ENCODE measurements at regions not wholly inside any gene's neighbourhood (a gene's known extent, or its start where the extent isn't known, plus 50 kb on each side); places are given as distances from the start of the nearest gene placed in this dataset.

DNA sequence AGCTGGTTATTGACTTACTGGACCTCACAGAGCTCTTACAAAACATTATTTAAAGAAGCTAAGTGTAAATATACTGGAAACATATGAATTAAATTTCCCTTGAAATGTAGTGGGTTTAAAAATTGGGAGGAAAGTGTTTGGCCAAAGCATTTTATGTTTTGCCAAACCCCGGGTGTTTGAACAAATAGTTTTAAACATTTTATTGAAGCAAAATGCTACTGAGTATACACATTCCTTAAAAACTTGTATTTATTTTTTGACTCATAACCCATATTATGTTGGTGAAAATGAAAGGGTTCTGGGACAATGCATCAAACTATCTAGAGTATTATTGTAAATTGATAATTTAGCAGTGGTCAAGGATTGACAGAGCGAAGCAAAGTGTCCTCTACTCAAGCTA is 1048.5 kb downstream of the SLC6A15 start:
- Histone ChIP-seq H3K4me1 (no peaks in the 10 kb centered on the region), H3K27me3 (no peaks in the 10 kb centered on the region), H3K36me3 (no peaks in the 10 kb centered on the region), H3K27ac (no peak overlapping the region), H3K9me3 (no peaks in the 10 kb centered on the region), H3K4me3 (no peak overlapping the region)
- WGBS, 2 donors = 60 to 75% methylated on average over 2 of the region's 2 CpGs
- no peak for DNase-seq
- TF ChIP-seq, protein P1, sequence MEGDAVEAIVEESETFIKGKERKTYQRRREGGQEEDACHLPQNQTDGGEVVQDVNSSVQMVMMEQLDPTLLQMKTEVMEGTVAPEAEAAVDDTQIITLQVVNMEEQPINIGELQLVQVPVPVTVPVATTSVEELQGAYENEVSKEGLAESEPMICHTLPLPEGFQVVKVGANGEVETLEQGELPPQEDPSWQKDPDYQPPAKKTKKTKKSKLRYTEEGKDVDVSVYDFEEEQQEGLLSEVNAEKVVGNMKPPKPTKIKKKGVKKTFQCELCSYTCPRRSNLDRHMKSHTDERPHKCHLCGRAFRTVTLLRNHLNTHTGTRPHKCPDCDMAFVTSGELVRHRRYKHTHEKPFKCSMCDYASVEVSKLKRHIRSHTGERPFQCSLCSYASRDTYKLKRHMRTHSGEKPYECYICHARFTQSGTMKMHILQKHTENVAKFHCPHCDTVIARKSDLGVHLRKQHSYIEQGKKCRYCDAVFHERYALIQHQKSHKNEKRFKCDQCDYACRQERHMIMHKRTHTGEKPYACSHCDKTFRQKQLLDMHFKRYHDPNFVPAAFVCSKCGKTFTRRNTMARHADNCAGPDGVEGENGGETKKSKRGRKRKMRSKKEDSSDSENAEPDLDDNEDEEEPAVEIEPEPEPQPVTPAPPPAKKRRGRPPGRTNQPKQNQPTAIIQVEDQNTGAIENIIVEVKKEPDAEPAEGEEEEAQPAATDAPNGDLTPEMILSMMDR (IDR thresholded peaks at IDR 0.05) = no peak
- no peak for TF ChIP-seq POLR2AphosphoS5 (IDR thresholded peaks at IDR 0.05)
- no peak for TF ChIP-seq EP300 (IDR thresholded peaks at IDR 0.05)
- no peak for TF ChIP-seq POLR2A (IDR thresholded peaks at IDR 0.05)
- intact Hi-C loops (cut with DNase I) = no loop called here

DNA sequence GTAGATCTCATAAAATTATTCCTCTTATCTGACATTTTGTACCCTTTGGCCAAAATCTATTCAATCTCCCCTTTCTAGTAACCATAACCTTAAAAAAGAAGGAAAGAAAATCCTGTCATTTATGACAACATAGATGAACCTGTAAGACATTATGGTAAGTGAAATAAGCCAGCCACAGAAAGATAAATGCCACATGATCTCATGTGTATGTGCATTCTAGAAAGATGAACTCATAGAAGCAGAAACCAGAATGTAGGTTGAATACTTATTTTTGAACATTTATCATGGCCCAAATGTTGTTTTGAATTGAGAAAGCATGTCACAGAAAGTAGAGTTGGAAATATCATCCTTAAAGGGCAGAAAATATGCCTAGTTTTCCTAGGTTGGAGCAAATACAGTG is 1053.6 kb downstream of the SLC6A15 start:
- H3K4me3 ChIP-seq = no peak overlapping the region
- H3K36me3 ChIP-seq = no peaks in the 10 kb centered on the region
- H3K27me3 ChIP-seq = no peaks in the 10 kb centered on the region
- intact Hi-C loops (cut with DNase I) = no loop called here
- peaks cover 0 to 7% (median 2%) of the 10 kb centered on the region in 4 donors for H3K9me3 ChIP-seq
- TF ChIP-seq POLR2A (IDR thresholded peaks at IDR 0.05) (no peak), EP300 (IDR thresholded peaks at IDR 0.05) (no peak)
- H3K27ac ChIP-seq = no peak overlapping the region
- DNase-seq = no peak
- H3K4me1 ChIP-seq = no peaks in the 10 kb centered on the region

GRCh38 chr12:83856803-83857202 is 1055.8 kb downstream of the SLC6A15 start:
- H3K27me3 ChIP-seq = no peaks in the 10 kb centered on the region
- no peak overlapping the region for H3K27ac ChIP-seq
- H3K36me3 ChIP-seq = no peaks in the 10 kb centered on the region
- peaks cover 0 to 7% (median 2%) of the 10 kb centered on the region in 4 donors for H3K9me3 ChIP-seq
- intact Hi-C loops (cut with DNase I) = no loop called here
- H3K4me1 ChIP-seq = no peaks in the 10 kb centered on the region
- no peak for DNase-seq
- no peak overlapping the region for H3K4me3 ChIP-seq
- TF ChIP-seq POLR2AphosphoS5 (IDR thresholded peaks at IDR 0.05) (no peak), POLR2A (IDR thresholded peaks at IDR 0.05) (no peak), EP300 (IDR thresholded peaks at IDR 0.05) (no peak)
- TF ChIP-seq, protein P1 (IDR thresholded peaks at IDR 0.05) = no peak

GRCh38 chr12:83850531-83850930 is 1062.1 kb downstream of the SLC6A15 start:
- intact Hi-C loops (cut with DNase I) = no loop called here
- 71 to 72% methylated on average over 2 of the region's 2 CpGs for WGBS, 2 donors

GRCh38 chr12:83848702-83849101 is 1063.9 kb downstream of the SLC6A15 start:
- Histone ChIP-seq H3K36me3 (no peaks in the 10 kb centered on the region), H3K27me3 (no peaks in the 10 kb centered on the region), H3K27ac (no peak overlapping the region), H3K4me3 (no peak overlapping the region), H3K4me1 (no peaks in the 10 kb centered on the region), H3K9me3 (no peaks in the 10 kb centered on the region)
- WGBS, 2 donors = 69 to 71% methylated on average over 1 of the region's 1 CpG
- intact Hi-C loops (cut with DNase I) = no loop called here
- TF ChIP-seq, protein P1 (IDR thresholded peaks at IDR 0.05) = no peak
- TF ChIP-seq EP300 (IDR thresholded peaks at IDR 0.05) = no peak
- TF ChIP-seq POLR2AphosphoS5 (IDR thresholded peaks at IDR 0.05) = no peak
- no peak for TF ChIP-seq POLR2A (IDR thresholded peaks at IDR 0.05)
- no peak for DNase-seq

More at GRCh38 chr12:83850531-83850930, 1062.1 kb downstream of the SLC6A15 start:
- H3K27ac ChIP-seq = no peak overlapping the region
- no peaks in the 10 kb centered on the region for H3K27me3 ChIP-seq
- no peaks in the 10 kb centered on the region for H3K9me3 ChIP-seq
- H3K4me1 ChIP-seq = no peaks in the 10 kb centered on the region
- no peaks in the 10 kb centered on the region for H3K36me3 ChIP-seq
- no peak for DNase-seq
- TF ChIP-seq EP300 (IDR thresholded peaks at IDR 0.05) = no peak
- no peak for TF ChIP-seq POLR2AphosphoS5 (IDR thresholded peaks at IDR 0.05)
- no peak for TF ChIP-seq POLR2A (IDR thresholded peaks at IDR 0.05)
- TF ChIP-seq, protein P1 (IDR thresholded peaks at IDR 0.05) = no peak
- H3K4me3 ChIP-seq = no peak overlapping the region

Measured in sigmoid colon (tissue), 6 donors.